ENCODE measurements at regions not wholly inside any gene's neighbourhood (a gene's known extent, or its start where the extent isn't known, plus 50 kb on each side); places are given as distances from the start of the nearest gene placed in this dataset.

- DNase-seq (ENCODE audit: low spot score), result no peak
- TF ChIP-seq, protein P1, sequence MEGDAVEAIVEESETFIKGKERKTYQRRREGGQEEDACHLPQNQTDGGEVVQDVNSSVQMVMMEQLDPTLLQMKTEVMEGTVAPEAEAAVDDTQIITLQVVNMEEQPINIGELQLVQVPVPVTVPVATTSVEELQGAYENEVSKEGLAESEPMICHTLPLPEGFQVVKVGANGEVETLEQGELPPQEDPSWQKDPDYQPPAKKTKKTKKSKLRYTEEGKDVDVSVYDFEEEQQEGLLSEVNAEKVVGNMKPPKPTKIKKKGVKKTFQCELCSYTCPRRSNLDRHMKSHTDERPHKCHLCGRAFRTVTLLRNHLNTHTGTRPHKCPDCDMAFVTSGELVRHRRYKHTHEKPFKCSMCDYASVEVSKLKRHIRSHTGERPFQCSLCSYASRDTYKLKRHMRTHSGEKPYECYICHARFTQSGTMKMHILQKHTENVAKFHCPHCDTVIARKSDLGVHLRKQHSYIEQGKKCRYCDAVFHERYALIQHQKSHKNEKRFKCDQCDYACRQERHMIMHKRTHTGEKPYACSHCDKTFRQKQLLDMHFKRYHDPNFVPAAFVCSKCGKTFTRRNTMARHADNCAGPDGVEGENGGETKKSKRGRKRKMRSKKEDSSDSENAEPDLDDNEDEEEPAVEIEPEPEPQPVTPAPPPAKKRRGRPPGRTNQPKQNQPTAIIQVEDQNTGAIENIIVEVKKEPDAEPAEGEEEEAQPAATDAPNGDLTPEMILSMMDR (IDR thresholded peaks at IDR 0.05; ENCODE audit: unreplicated experiment), result no peak
- H3K36me3 Mint-ChIP-seq (ENCODE audit: low read depth, unreplicated experiment), result no peaks in the 10 kb centered on the region
- no peak overlapping the region for H3K4me3 Mint-ChIP-seq (ENCODE audit: unreplicated experiment)
- peaks cover 4% of the 10 kb centered on the region for H3K4me1 Mint-ChIP-seq (ENCODE audit: unreplicated experiment)
- no peaks in the 10 kb centered on the region for H3K27me3 Mint-ChIP-seq (ENCODE audit: unreplicated experiment)
- H3K9me3 Mint-ChIP-seq (ENCODE audit: unreplicated experiment), result no peaks in the 10 kb centered on the region
- H3K27ac Mint-ChIP-seq (ENCODE audit: unreplicated experiment), result no peak overlapping the region
Measured at GRCh38 chr16:72721981-72722380, 325.9 kb downstream of the ZFHX3 start.

GRCh38 chr16:72715267-72715666 lies 332.7 kb downstream of the ZFHX3 start:
- Mint-ChIP-seq H3K4me3 (ENCODE audit: unreplicated experiment) (no peak overlapping the region), H3K36me3 (ENCODE audit: low read depth, unreplicated experiment) (no peaks in the 10 kb centered on the region), H3K9me3 (ENCODE audit: unreplicated experiment) (no peaks in the 10 kb centered on the region), H3K4me1 (ENCODE audit: unreplicated experiment) (no peaks in the 10 kb centered on the region), H3K27me3 (ENCODE audit: unreplicated experiment) (peaks cover 2% of the 10 kb centered on the region), H3K27ac (ENCODE audit: unreplicated experiment) (no peak overlapping the region)
- no peak for DNase-seq (ENCODE audit: low spot score)
- TF ChIP-seq, protein P1 (IDR thresholded peaks at IDR 0.05; ENCODE audit: unreplicated experiment), result no peak

DNA sequence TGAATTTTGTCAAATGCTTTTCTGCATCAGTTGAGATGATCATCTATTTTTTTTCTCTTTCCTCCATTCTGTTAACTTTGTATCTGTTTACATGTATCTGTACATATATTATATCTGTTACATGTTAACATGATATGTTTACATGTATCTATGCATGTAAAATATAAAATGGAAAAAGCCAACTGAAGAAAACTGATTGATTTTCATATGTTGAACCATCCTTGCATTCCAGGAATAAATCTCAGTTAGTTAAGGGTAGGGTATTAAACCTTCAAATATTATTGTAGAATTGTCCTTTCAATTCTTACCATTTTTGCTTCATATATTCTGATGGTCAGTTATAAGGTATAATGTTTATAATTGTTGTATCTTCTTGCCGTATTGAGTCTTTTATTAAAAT lies 336.1 kb downstream of the ZFHX3 start:
- no peak for DNase-seq (ENCODE audit: low spot score)
- Mint-ChIP-seq H3K4me3 (ENCODE audit: unreplicated experiment) (no peak overlapping the region), H3K27ac (ENCODE audit: unreplicated experiment) (no peak overlapping the region), H3K27me3 (ENCODE audit: unreplicated experiment) (peaks cover 2% of the 10 kb centered on the region), H3K9me3 (ENCODE audit: unreplicated experiment) (no peaks in the 10 kb centered on the region), H3K4me1 (ENCODE audit: unreplicated experiment) (no peaks in the 10 kb centered on the region), H3K36me3 (ENCODE audit: low read depth, unreplicated experiment) (no peaks in the 10 kb centered on the region)
- TF ChIP-seq, protein P1 (IDR thresholded peaks at IDR 0.05; ENCODE audit: unreplicated experiment), result no peak

- Mint-ChIP-seq H3K27ac (ENCODE audit: unreplicated experiment) (no peak overlapping the region), H3K9me3 (ENCODE audit: unreplicated experiment) (no peaks in the 10 kb centered on the region), H3K36me3 (ENCODE audit: low read depth, unreplicated experiment) (no peaks in the 10 kb centered on the region), H3K27me3 (ENCODE audit: unreplicated experiment) (no peaks in the 10 kb centered on the region), H3K4me1 (ENCODE audit: unreplicated experiment) (no peaks in the 10 kb centered on the region), H3K4me3 (ENCODE audit: unreplicated experiment) (no peak overlapping the region)
- no peak for DNase-seq (ENCODE audit: low spot score)
- TF ChIP-seq, protein P1 (IDR thresholded peaks at IDR 0.05; ENCODE audit: unreplicated experiment), result no peak
Measured at GRCh38 chr16:72705801-72706200, 342.1 kb downstream of the ZFHX3 start.

- no peaks in the 10 kb centered on the region for H3K4me1 Mint-ChIP-seq (ENCODE audit: unreplicated experiment)
- TF ChIP-seq, protein P1 (IDR thresholded peaks at IDR 0.05; ENCODE audit: unreplicated experiment), result no peak
- H3K4me3 Mint-ChIP-seq (ENCODE audit: unreplicated experiment), result no peak overlapping the region
- H3K27ac Mint-ChIP-seq (ENCODE audit: unreplicated experiment), result no peak overlapping the region
- DNase-seq (ENCODE audit: low spot score), result no peak
- H3K9me3 Mint-ChIP-seq (ENCODE audit: unreplicated experiment), result no peaks in the 10 kb centered on the region
- H3K27me3 Mint-ChIP-seq (ENCODE audit: unreplicated experiment), result no peaks in the 10 kb centered on the region
- H3K36me3 Mint-ChIP-seq (ENCODE audit: low read depth, unreplicated experiment), result no peaks in the 10 kb centered on the region
Measured at GRCh38 chr16:72704746-72705372, 343.1 kb downstream of the ZFHX3 start.

Data from endothelial cell (in vitro differentiated cells).